ENCODE measurements at regions not wholly inside any gene's neighbourhood (a gene's known extent, or its start where the extent isn't known, plus 50 kb on each side); places are given as distances from the start of the nearest gene placed in this dataset.

- no TSS peak for BruUV-seq (replicated peaks)
- no peak overlapping the region for H3K4me3 ChIP-seq (ENCODE audit: low read depth in 2 of 2, low read length in 2 of 2)
- in situ Hi-C loops (cut with HindIII; ENCODE audit: low pct_unique_long_range_greater_than_20kb, low sequenced_read_pairs): no loop called here
Observed at GRCh38 chr11:27604416-27604815, 95.8 kb downstream of the BDNF start.

DNA sequence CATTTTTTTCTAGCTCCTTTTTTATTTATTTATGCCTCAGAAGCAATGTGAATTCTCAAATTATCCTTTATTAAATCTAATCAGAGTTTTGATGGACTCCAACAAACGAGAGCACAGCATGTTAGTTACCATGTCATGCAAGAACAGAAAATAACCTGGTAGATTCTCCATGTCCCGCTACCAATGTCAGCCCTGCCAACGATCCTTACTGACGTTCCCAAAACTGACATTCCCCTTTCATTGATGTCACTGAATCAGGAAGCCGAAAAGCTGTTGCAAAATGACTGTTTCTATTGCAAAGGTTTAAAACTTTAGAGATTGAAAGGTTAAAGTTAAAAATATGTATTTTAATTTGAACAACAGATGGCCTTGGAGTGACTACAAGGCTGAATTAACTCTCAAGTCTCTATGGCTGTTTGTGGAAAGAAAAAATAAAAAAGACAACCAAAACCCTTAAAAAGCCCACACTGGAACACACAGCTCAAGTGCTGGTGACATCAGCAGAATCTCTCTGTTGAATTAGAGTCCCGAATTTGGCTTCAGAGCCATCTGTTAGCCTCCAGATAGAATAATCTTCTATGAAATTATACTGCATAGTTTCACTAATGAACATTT, 96.8 kb downstream of the BDNF start:
- Histone ChIP-seq H3K9me3 (ENCODE audit: control insufficient read depth, insufficient read depth, low read depth, low read length) (no peaks in the 10 kb centered on the region), H3K27ac (ENCODE audit: low read length) (no peak overlapping the region), H3K36me3 (ENCODE audit: control insufficient read depth, insufficient read depth, low read length) (no peaks in the 10 kb centered on the region), H3K4me3 (ENCODE audit: low read depth in 2 of 2, low read length in 2 of 2) (no peak overlapping the region), H3K27me3 (ENCODE audit: control insufficient read depth, insufficient read depth, low read length) (no peaks in the 10 kb centered on the region), H3K4me1 (ENCODE audit: control insufficient read depth, insufficient read depth, low read length) (no peaks in the 10 kb centered on the region)
- ChIA-PET CTCF (no interaction called here), POLR2A (no interaction called here)
- BruUV-seq (replicated peaks): no TSS peak
- TF ChIP-seq TCF7L2 (IDR thresholded peaks at IDR 0.05; ENCODE audit: low read depth, low read length) (no peak), CTCF (IDR thresholded peaks at IDR 0.05) (no peak), SIN3A (IDR thresholded peaks at IDR 0.05; ENCODE audit: borderline replicate concordance, insufficient read depth, low read depth, low read length) (no peak), REST (IDR thresholded peaks at IDR 0.05; ENCODE audit: insufficient read depth in 1 of 2, low read depth in 2 of 2, low read length in 1 of 2) (no peak), POLR2AphosphoS5 (IDR thresholded peaks at IDR 0.05; ENCODE audit: low read depth, low read length) (no peak)
- no peak for ATAC-seq
- intact Hi-C loops (cut with micrococcal nuclease; ENCODE audit: unreplicated experiment): no loop called here
- in situ Hi-C loops (cut with HindIII; ENCODE audit: low pct_unique_long_range_greater_than_20kb, low sequenced_read_pairs): no loop called here
- no peak for DNase-seq (ENCODE audit: low read depth, low spot score)

More at GRCh38 chr11:27604416-27604815, 95.8 kb downstream of the BDNF start:
- ChIA-PET POLR2A (no interaction called here), CTCF (no interaction called here)
- no peak overlapping the region for H3K27ac ChIP-seq (ENCODE audit: low read length)
- DNase-seq (ENCODE audit: low read depth, low spot score) (no peak), ATAC-seq (no peak)
- H3K27me3 ChIP-seq (ENCODE audit: control insufficient read depth, insufficient read depth, low read length): no peaks in the 10 kb centered on the region
- no peaks in the 10 kb centered on the region for H3K9me3 ChIP-seq (ENCODE audit: control insufficient read depth, insufficient read depth, low read depth, low read length)
- no peaks in the 10 kb centered on the region for H3K4me1 ChIP-seq (ENCODE audit: control insufficient read depth, insufficient read depth, low read length)
- TF ChIP-seq POLR2AphosphoS5 (IDR thresholded peaks at IDR 0.05; ENCODE audit: low read depth, low read length) (no peak), REST (IDR thresholded peaks at IDR 0.05; ENCODE audit: insufficient read depth in 1 of 2, low read depth in 2 of 2, low read length in 1 of 2) (no peak), CTCF (IDR thresholded peaks at IDR 0.05) (no peak), TCF7L2 (IDR thresholded peaks at IDR 0.05; ENCODE audit: low read depth, low read length) (no peak), SIN3A (IDR thresholded peaks at IDR 0.05; ENCODE audit: borderline replicate concordance, insufficient read depth, low read depth, low read length) (no peak)
- H3K36me3 ChIP-seq (ENCODE audit: control insufficient read depth, insufficient read depth, low read length): no peaks in the 10 kb centered on the region
- intact Hi-C loops (cut with micrococcal nuclease; ENCODE audit: unreplicated experiment): no loop called here
